ENCODE measurements at regions not wholly inside any gene's neighbourhood (a gene's known extent, or its start where the extent isn't known, plus 50 kb on each side); places are given as distances from the start of the nearest gene placed in this dataset.

DNA sequence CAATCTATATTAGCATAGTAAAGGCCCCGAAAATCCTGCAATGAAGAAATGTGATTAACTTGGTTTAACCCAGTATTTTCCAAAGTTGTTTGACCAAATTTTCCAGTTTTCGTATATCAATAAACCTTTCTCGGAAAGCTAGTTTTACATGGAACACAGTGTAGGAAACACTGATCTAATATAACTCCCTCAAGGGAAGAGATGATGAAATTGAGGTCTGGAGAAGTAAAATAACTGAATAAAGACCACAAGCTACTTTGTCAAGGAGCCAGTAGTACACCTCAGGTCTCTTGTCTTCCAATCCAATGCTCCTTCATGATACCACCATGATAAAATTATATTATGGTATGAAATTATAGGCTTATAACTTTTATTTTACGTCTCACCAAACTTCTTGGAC is 118.1 kb upstream of the TARS1 start:
- 100% methylated on average over 1 of the region's 4 CpGs for WGBS (ENCODE audit: insufficient coverage)
- Mint-ChIP-seq H3K9me3 (peaks cover 3% of the 10 kb centered on the region in 2 donors), H3K27ac (no peak overlapping the region), H3K36me3 (no peaks in the 10 kb centered on the region), H3K4me3 (no peak overlapping the region), H3K4me1 (no peaks in the 10 kb centered on the region), H3K27me3 (ENCODE audit: low read depth in 2 of 2) (peaks cover 0 to 2% of the 10 kb centered on the region in 2 donors)
- H3K27ac ChIP-seq (ENCODE audit: low read length), result no peak overlapping the region
- H3K9me3 ChIP-seq (ENCODE audit: control insufficient read depth, insufficient read depth, low read length), result no peaks in the 10 kb centered on the region
- intact Hi-C loops (cut with micrococcal nuclease), result no loop called here
- H3K36me3 ChIP-seq (ENCODE audit: control insufficient read depth, insufficient read depth, low read length), result no peaks in the 10 kb centered on the region
- no peaks in the 10 kb centered on the region for H3K27me3 ChIP-seq (ENCODE audit: control insufficient read depth, insufficient read depth, low read length)
- H3K4me1 ChIP-seq (ENCODE audit: control insufficient read depth, insufficient read depth, low read length), result no peaks in the 10 kb centered on the region
- DNase-seq (no peak), ATAC-seq (no peak)
- no peak overlapping the region for H3K4me3 ChIP-seq (ENCODE audit: low read length)
- TF ChIP-seq, protein P1, sequence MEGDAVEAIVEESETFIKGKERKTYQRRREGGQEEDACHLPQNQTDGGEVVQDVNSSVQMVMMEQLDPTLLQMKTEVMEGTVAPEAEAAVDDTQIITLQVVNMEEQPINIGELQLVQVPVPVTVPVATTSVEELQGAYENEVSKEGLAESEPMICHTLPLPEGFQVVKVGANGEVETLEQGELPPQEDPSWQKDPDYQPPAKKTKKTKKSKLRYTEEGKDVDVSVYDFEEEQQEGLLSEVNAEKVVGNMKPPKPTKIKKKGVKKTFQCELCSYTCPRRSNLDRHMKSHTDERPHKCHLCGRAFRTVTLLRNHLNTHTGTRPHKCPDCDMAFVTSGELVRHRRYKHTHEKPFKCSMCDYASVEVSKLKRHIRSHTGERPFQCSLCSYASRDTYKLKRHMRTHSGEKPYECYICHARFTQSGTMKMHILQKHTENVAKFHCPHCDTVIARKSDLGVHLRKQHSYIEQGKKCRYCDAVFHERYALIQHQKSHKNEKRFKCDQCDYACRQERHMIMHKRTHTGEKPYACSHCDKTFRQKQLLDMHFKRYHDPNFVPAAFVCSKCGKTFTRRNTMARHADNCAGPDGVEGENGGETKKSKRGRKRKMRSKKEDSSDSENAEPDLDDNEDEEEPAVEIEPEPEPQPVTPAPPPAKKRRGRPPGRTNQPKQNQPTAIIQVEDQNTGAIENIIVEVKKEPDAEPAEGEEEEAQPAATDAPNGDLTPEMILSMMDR (IDR thresholded peaks at IDR 0.05), result no peak

DNA sequence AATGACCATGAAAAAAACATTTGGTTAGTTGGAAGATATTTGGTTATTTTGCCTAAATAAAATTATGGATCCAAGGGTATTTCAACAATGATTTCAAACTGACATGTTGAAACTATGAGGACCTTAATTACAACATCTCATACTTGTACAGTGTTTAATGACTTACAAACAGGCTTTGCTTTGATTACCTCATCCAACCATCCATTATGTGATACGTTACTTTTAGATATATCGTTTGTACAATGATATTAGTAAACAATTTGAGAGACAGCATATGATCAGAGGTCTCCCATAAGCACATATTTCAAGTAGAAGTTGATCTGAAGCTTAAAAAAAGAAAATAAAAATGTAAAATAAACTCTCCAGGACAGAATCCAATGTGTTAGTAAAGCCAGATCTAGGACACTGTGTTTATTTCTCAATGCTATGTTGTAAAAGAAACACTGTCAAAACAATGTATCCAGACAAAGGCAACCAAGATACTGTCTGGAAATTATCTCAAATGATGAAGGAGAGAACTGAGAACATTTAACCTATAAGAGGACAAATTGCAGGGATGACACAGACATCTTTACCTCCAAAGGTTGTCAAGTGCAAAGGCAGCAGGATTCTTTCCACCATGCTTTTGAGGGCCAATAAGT is 116.0 kb upstream of the TARS1 start:
- peaks cover 0 to 2% of the 10 kb centered on the region in 2 donors for H3K27me3 Mint-ChIP-seq (ENCODE audit: low read depth in 2 of 2)
- Histone ChIP-seq H3K27ac (ENCODE audit: low read length) (no peak overlapping the region), H3K27me3 (ENCODE audit: control insufficient read depth, insufficient read depth, low read length) (no peaks in the 10 kb centered on the region), H3K4me3 (ENCODE audit: low read length) (no peak overlapping the region), H3K36me3 (ENCODE audit: control insufficient read depth, insufficient read depth, low read length) (no peaks in the 10 kb centered on the region), H3K9me3 (ENCODE audit: control insufficient read depth, insufficient read depth, low read length) (no peaks in the 10 kb centered on the region), H3K4me1 (ENCODE audit: control insufficient read depth, insufficient read depth, low read length) (no peaks in the 10 kb centered on the region)
- H3K27ac Mint-ChIP-seq, result no peak overlapping the region
- H3K4me3 Mint-ChIP-seq, result no peak overlapping the region
- no peaks in the 10 kb centered on the region for H3K36me3 Mint-ChIP-seq
- H3K9me3 Mint-ChIP-seq, result peaks cover 3% of the 10 kb centered on the region in 2 donors
- TF ChIP-seq, protein P1 (IDR thresholded peaks at IDR 0.05), result no peak
- DNase-seq, result no peak
- ATAC-seq, result no peak
- WGBS (ENCODE audit: insufficient coverage), result 90% methylated on average over 2 of the region's 2 CpGs
- intact Hi-C loops (cut with micrococcal nuclease), result no loop called here
- H3K4me1 Mint-ChIP-seq, result no peaks in the 10 kb centered on the region

DNA sequence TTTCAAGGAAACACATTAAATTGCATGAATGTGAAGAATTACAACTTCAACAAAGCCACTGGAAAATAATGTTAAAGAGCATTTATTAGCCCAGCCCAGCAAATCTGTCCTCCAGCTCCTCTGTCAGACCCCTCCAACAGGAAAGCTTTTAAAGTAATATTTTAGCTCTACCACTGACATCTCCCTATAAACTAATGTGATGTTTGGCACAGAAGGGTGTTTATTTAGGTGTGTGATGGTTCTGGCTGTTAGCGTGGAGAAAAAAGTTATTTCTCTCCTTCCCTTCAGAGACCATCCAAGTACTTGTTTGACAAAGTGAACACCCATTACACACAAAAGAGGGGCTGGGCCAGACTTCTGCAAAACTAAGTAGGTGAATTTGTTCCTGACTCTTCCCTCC is 111.9 kb upstream of the TARS1 start:
- Histone ChIP-seq H3K27ac (ENCODE audit: low read length) (no peak overlapping the region), H3K4me1 (ENCODE audit: control insufficient read depth, insufficient read depth, low read length) (no peaks in the 10 kb centered on the region), H3K4me3 (ENCODE audit: low read length) (no peak overlapping the region), H3K9me3 (ENCODE audit: control insufficient read depth, insufficient read depth, low read length) (no peaks in the 10 kb centered on the region), H3K36me3 (ENCODE audit: control insufficient read depth, insufficient read depth, low read length) (no peaks in the 10 kb centered on the region), H3K27me3 (ENCODE audit: control insufficient read depth, insufficient read depth, low read length) (no peaks in the 10 kb centered on the region)
- TF ChIP-seq, protein P1 (IDR thresholded peaks at IDR 0.05), result no peak
- Mint-ChIP-seq H3K36me3 (no peaks in the 10 kb centered on the region), H3K4me1 (no peaks in the 10 kb centered on the region), H3K27ac (no peak overlapping the region), H3K27me3 (ENCODE audit: low read depth in 2 of 2) (peaks cover 0 to 2% of the 10 kb centered on the region in 2 donors), H3K4me3 (no peak overlapping the region), H3K9me3 (peaks cover 3% of the 10 kb centered on the region in 2 donors)
- ATAC-seq, result no peak
- no CpG with 5 or more reads among the region's 1 CpG for WGBS (ENCODE audit: insufficient coverage)
- DNase-seq, result no peak
- intact Hi-C loops (cut with micrococcal nuclease), result no loop called here

DNA sequence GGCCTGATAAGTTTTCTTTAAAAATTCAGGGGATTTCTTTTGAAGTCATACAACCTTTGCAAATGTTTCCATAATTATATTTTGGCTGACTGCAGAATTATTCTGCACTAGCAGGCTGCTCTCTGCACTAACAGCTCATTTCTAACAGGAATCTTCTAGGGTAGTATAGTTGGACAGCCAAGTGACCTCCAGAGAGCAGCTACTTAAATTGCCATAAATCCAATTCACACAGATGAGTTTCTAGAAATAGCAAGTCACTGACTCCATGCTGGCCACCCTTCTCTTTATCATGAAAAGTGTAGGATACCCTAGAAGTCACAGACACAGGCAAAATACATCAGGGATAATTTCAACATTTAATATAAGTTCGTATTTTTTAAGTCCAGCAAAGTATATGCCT is 110.9 kb upstream of the TARS1 start:
- peaks cover 0 to 2% of the 10 kb centered on the region in 2 donors for H3K27me3 Mint-ChIP-seq (ENCODE audit: low read depth in 2 of 2)

More for the DNA sequence above, 110.9 kb upstream of the TARS1 start:
- no peak overlapping the region for H3K4me3 Mint-ChIP-seq
- Histone ChIP-seq H3K9me3 (ENCODE audit: control insufficient read depth, insufficient read depth, low read length) (no peaks in the 10 kb centered on the region), H3K4me1 (ENCODE audit: control insufficient read depth, insufficient read depth, low read length) (no peaks in the 10 kb centered on the region), H3K4me3 (ENCODE audit: low read length) (no peak overlapping the region), H3K36me3 (ENCODE audit: control insufficient read depth, insufficient read depth, low read length) (no peaks in the 10 kb centered on the region), H3K27me3 (ENCODE audit: control insufficient read depth, insufficient read depth, low read length) (no peaks in the 10 kb centered on the region), H3K27ac (ENCODE audit: low read length) (no peak overlapping the region)
- no CpG with 5 or more reads among the region's 1 CpG for WGBS (ENCODE audit: insufficient coverage)
- H3K27ac Mint-ChIP-seq, result no peak overlapping the region
- peaks cover 0 to 3% of the 10 kb centered on the region in 2 donors for H3K9me3 Mint-ChIP-seq
- intact Hi-C loops (cut with micrococcal nuclease), result no loop called here
- TF ChIP-seq, protein P1 (IDR thresholded peaks at IDR 0.05), result no peak
- DNase-seq (no peak), ATAC-seq (no peak)
- no peaks in the 10 kb centered on the region for H3K36me3 Mint-ChIP-seq
- no peaks in the 10 kb centered on the region for H3K4me1 Mint-ChIP-seq

All from natural killer cell (primary cell).